ENCODE measurements at regions not wholly inside any gene's neighbourhood (a gene's known extent, or its start where the extent isn't known, plus 50 kb on each side); places are given as distances from the start of the nearest gene placed in this dataset.

DNA sequence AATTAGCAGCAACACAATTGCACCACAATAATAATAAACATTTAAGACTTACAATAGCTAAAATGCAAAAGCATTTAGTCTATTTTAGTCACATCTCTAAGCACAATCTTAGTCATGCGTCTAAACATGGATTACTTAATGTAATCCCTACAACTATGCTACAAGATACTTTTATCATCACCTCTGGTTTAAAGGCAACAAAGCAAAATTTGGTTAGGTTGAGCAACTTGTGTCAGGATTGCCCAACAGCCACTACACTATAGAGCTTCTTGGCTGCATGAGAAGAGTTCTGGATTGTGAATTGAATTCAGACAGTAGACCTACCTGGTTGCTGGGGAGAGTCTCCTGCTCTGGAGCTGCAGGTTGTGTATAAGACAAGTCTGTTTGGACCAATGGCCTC, 146.5 kb upstream of the PUDP start:
- Histone ChIP-seq H3K4me3 (no peak overlapping the region), H3K27me3 (no peaks in the 10 kb centered on the region), H3K27ac (no peak overlapping the region), H3K36me3 (no peaks in the 10 kb centered on the region), H3K9me3 (peaks cover 0 to 6% (median 0%) of the 10 kb centered on the region in 11 donors), H3K4me1 (no peaks in the 10 kb centered on the region)
- WGBS, 2 donors = 91 to 92% methylated on average over 1 of the region's 1 CpG
- no peak for ATAC-seq
- TF ChIP-seq, protein P1, sequence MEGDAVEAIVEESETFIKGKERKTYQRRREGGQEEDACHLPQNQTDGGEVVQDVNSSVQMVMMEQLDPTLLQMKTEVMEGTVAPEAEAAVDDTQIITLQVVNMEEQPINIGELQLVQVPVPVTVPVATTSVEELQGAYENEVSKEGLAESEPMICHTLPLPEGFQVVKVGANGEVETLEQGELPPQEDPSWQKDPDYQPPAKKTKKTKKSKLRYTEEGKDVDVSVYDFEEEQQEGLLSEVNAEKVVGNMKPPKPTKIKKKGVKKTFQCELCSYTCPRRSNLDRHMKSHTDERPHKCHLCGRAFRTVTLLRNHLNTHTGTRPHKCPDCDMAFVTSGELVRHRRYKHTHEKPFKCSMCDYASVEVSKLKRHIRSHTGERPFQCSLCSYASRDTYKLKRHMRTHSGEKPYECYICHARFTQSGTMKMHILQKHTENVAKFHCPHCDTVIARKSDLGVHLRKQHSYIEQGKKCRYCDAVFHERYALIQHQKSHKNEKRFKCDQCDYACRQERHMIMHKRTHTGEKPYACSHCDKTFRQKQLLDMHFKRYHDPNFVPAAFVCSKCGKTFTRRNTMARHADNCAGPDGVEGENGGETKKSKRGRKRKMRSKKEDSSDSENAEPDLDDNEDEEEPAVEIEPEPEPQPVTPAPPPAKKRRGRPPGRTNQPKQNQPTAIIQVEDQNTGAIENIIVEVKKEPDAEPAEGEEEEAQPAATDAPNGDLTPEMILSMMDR (IDR thresholded peaks at IDR 0.05) = no peak
- no peak for DNase-seq
- intact Hi-C loops (cut with DNase I) = no loop called here

DNA sequence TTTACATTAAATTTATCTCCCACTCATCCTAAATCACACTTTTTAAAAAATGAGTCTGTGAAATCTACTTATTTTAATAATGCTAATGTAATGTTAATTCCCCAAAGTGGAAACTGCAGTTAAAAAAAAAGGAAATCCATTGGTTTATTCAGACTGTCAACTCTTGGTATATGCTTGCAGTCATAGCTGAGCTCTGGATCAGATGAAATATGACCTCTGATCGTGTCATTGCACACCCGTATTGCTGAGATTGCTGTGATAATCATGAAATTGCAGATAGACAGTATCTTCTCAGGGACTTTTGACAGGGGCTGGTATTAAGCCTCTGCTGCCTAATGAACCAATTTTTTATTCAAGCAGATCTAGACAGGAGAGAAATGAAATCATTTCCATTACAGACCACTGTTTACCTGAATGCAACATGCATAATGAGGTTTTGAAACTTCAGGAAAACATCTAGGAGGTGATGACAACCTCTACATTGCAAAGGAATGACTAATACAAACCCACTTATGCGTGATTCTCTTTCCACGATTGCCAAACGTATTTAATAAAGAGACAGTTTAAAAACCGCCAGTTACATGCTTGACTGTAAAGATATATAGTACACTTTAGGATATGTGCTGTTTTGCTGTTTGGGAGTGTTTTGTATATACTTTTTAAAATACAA, 138.3 kb upstream of the PUDP start:
- ATAC-seq = no peak
- intact Hi-C loops (cut with DNase I) = no loop called here

GRCh38 chrX:7285765-7286164, 137.8 kb upstream of the PUDP start:
- no peak for DNase-seq
- H3K27ac ChIP-seq = no peak overlapping the region

More for the DNA sequence above, 138.3 kb upstream of the PUDP start:
- Histone ChIP-seq H3K9me3 (no peaks in the 10 kb centered on the region), H3K4me1 (no peaks in the 10 kb centered on the region), H3K4me3 (no peak overlapping the region), H3K27me3 (no peaks in the 10 kb centered on the region), H3K36me3 (no peaks in the 10 kb centered on the region), H3K27ac (no peak overlapping the region)
- TF ChIP-seq, protein P1 (IDR thresholded peaks at IDR 0.05) = no peak
- DNase-seq = no peak
- 26 to 49% methylated on average over 6 of the region's 6 CpGs for WGBS, 2 donors

DNA sequence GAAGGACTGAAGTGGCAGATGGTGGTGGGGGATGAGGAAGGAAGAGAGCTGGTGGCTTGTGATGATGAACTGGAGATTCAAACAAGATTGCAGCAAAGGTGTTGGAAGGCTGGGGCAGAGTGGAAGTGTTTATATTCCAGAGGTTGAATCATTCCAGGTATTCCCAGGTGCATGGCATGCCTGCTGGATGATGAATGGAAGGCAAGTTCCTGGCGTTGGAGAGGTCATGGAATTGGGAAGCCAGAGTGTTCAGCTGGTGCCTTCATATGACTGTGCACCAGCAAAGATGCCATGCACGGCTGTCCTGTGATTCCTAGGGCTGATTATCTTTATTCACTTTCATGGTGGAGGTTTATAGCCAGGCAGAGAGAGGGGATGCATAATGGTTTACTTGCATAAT, 135.8 kb upstream of the PUDP start:
- ATAC-seq = no peak
- Histone ChIP-seq H3K27ac (no peak overlapping the region), H3K4me1 (no peaks in the 10 kb centered on the region), H3K4me3 (no peak overlapping the region), H3K9me3 (no peaks in the 10 kb centered on the region), H3K27me3 (no peaks in the 10 kb centered on the region), H3K36me3 (no peaks in the 10 kb centered on the region)
- no peak for DNase-seq
- intact Hi-C loops (cut with DNase I) = no loop called here
- WGBS, 2 donors = 88 to 92% methylated on average over 2 of the region's 2 CpGs
- TF ChIP-seq, protein P1 (IDR thresholded peaks at IDR 0.05) = no peak

More at GRCh38 chrX:7285765-7286164, 137.8 kb upstream of the PUDP start:
- H3K36me3 ChIP-seq = no peaks in the 10 kb centered on the region
- H3K9me3 ChIP-seq = no peaks in the 10 kb centered on the region
- intact Hi-C loops (cut with DNase I) = no loop called here
- ATAC-seq = no peak
- H3K27me3 ChIP-seq = no peaks in the 10 kb centered on the region
- no peak overlapping the region for H3K4me3 ChIP-seq
- 78 to 81% methylated on average over 2 of the region's 2 CpGs for WGBS, 2 donors
- TF ChIP-seq, protein P1 (IDR thresholded peaks at IDR 0.05) = no peak
- H3K4me1 ChIP-seq = no peaks in the 10 kb centered on the region

All from heart right ventricle (tissue), 16 donors.